Neural cell (in vitro differentiated cells): ENCODE measurements at regions not wholly inside any gene's neighbourhood (a gene's known extent, or its start where the extent isn't known, plus 50 kb on each side); places are given as distances from the start of the nearest gene placed in this dataset.

ENCODE experiments used
- H2AFZ ChIP-seq: fragments of 200-600, 300-800 bp; sonication (generic), shearing (Covaris generic); 2 replicates; pipeline ENCODE4 v1.6.0; 2014; ENCODE audit warnings: low read depth, mild to moderate bottlenecking, antibody characterized with exemption, low read length, moderate library complexity
- H3F3A ChIP-seq: fragments of 200-600 bp; shearing (Covaris generic); 2 replicates; pipeline ENCODE4 v1.6.1; 2016; ENCODE audit warnings: mild to moderate bottlenecking, moderate library complexity, mixed read lengths, antibody characterized with exemption, low read length; ENCODE audit not compliant: insufficient read depth, poor library complexity, severe bottlenecking
- H3K27ac ChIP-seq: fragments of 200-600, 300-800 bp; sonication (generic), shearing (Covaris generic); 2 replicates; pipeline ENCODE4 v1.5.1; 2014; ENCODE audit warnings: mild to moderate bottlenecking, low read length, moderate library complexity
- H3K27me3 ChIP-seq: fragments of 300-800, 200-600 bp; sonication (generic), shearing (Covaris generic); 2 replicates; pipeline ENCODE4 v1.6.0; 2014; ENCODE audit warnings: mild to moderate bottlenecking, low read depth, low read length, moderate library complexity; ENCODE audit not compliant: insufficient read depth
- H3K36me3 ChIP-seq: fragments of 300-800, 200-600 bp; sonication (generic), shearing (Covaris generic); 2 replicates; pipeline ENCODE4 v1.5.1; 2014; ENCODE audit warnings: mild to moderate bottlenecking, antibody characterized with exemption, low read length, moderate library complexity; ENCODE audit not compliant: insufficient read depth
- H3K4me2 ChIP-seq: fragments of 300-800, 200-600 bp; sonication (generic), shearing (Covaris generic); 2 replicates; pipeline ENCODE4 v1.6.0; 2014; ENCODE audit warnings: mild to moderate bottlenecking, low read length
- H3K4me3 ChIP-seq: fragments of 300-800, 200-600 bp; sonication (generic), shearing (Covaris generic); 2 replicates; pipeline ENCODE4 v1.5.1; 2014; ENCODE audit warnings: mild to moderate bottlenecking, low read length, moderate library complexity
- H3K79me2 ChIP-seq: fragments of 200-600 bp; shearing (Covaris generic); replicated peaks from 2 replicates; pipeline ENCODE4 v1.6.0; 2014; ENCODE audit warnings: mild to moderate bottlenecking, low read length, moderate library complexity; ENCODE audit not compliant: insufficient read depth
- H3K9ac ChIP-seq: fragments of 300-800, 200-600 bp; sonication (generic), shearing (Covaris generic); 2 replicates; pipeline ENCODE4 v1.6.1; 2016; ENCODE audit warnings: mild to moderate bottlenecking, low read length, mixed read lengths
- H3K9me2 ChIP-seq: fragments of 200-600 bp; shearing (Covaris generic); 2 replicates; pipeline ENCODE4 v1.6.1; 2016; ENCODE audit warnings: mild to moderate bottlenecking, low read length, mixed read lengths; ENCODE audit not compliant: insufficient read depth
- H3K9me3 ChIP-seq: fragments of 200-600, 300-800 bp; sonication (generic), shearing (Covaris generic); 2 replicates; pipeline ENCODE4 v1.6.1; 2016; ENCODE audit warnings: mild to moderate bottlenecking, mixed run types, low read length, moderate library complexity, mixed read lengths
- H4K20me1 ChIP-seq: fragments of 200-600 bp; shearing (Covaris generic); 2 replicates; pipeline ENCODE4 v1.6.1; 2016; ENCODE audit warnings: mild to moderate bottlenecking, mixed run types; ENCODE audit not compliant: insufficient read depth
- EP300 ChIP-seq: fragments of 450-650 bp; conservative IDR thresholded peaks from 2 replicates; pipeline ENCODE4 v1.6.1; 2014; ENCODE audit warnings: antibody characterized with exemption, mild to moderate bottlenecking, moderate library complexity; ENCODE audit not compliant: poor library complexity, severe bottlenecking
- EZH2 ChIP-seq: fragments of 200-600, 300-800 bp; shearing (Covaris generic), sonication (generic); IDR thresholded peaks from 2 replicates; pipeline ENCODE4 v1.6.1; 2014; ENCODE audit warnings: antibody characterized with exemption, low read length, borderline replicate concordance, mild to moderate bottlenecking; ENCODE audit not compliant: insufficient read depth, poor library complexity, severe bottlenecking
- MXI1 ChIP-seq: fragments of 450-650 bp; conservative IDR thresholded peaks from 2 replicates; pipeline ENCODE4 v1.6.1; 2014; ENCODE audit warnings: antibody characterized with exemption, mild to moderate bottlenecking; ENCODE audit not compliant: poor library complexity, severe bottlenecking
- POLR2AphosphoS5 ChIP-seq: IDR thresholded peaks from 2 replicates; pipeline ENCODE4 v1.6.1; 2012
- RAD21 ChIP-seq: fragments of 450-650 bp; conservative IDR thresholded peaks from 2 replicates; pipeline ENCODE4 v1.6.1; 2014; ENCODE audit warnings: antibody characterized with exemption, mild to moderate bottlenecking, moderate library complexity
- SMC3 ChIP-seq: fragments of 450-650 bp; conservative IDR thresholded peaks from 2 replicates; pipeline ENCODE4 v1.6.1; 2014; ENCODE audit warnings: antibody characterized with exemption, mild to moderate bottlenecking, moderate library complexity; ENCODE audit not compliant: poor library complexity
- TAF1 ChIP-seq: IDR thresholded peaks from 2 replicates; pipeline ENCODE4 v1.6.1; 2012; ENCODE audit warnings: low read depth
- TF ChIP-seq, protein P1 (sequence below): IDR thresholded peaks from 2 replicates; pipeline ENCODE4 v1.6.1; 2012; ENCODE audit warnings: borderline replicate concordance
- TF ChIP-seq, protein P2 (sequence below): fragments of 450-650 bp; IDR thresholded peaks from 2 replicates; pipeline ENCODE4 v1.5.1; 2014; ENCODE audit warnings: antibody characterized with exemption, mild to moderate bottlenecking, moderate library complexity; ENCODE audit not compliant: poor library complexity, severe bottlenecking

DNA sequence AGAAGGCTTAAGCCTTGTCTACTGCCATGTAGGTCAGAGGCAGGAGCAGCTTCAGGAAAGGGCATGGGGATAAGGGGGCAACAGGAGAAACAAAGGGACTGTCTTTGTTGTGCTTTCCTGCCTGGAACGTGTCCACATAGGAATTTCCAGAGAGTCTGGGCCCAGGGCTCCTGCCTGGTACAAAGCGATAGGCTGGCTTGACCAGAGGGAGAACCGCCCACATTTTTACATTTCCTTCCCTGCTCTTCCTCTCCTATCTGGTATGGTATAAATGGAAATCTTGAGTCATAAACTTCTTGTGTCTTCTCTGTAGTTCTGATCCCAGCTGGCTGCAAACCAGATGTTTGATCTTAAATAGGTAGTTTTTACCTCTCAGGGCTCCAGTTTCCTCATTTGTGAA, 414.8 kb downstream of the HRH4 start:
- no peaks in the 10 kb centered on the region for H3K36me3 ChIP-seq
- no peaks in the 10 kb centered on the region for H3F3A ChIP-seq
- no peaks in the 10 kb centered on the region for H4K20me1 ChIP-seq
- H3K27ac ChIP-seq = no peak overlapping the region
- H3K9ac ChIP-seq = no peak overlapping the region
- H3K27me3 ChIP-seq = no peaks in the 10 kb centered on the region
- H3K4me3 ChIP-seq = no peak overlapping the region
- no peak overlapping the region for H2AFZ ChIP-seq
- H3K4me2 ChIP-seq = no peak overlapping the region
- H3K9me3 ChIP-seq = no peaks in the 10 kb centered on the region
- H3K9me2 ChIP-seq = no peaks in the 10 kb centered on the region
- H3K79me2 ChIP-seq = no peaks in the 10 kb centered on the region
- TF ChIP-seq SMC3 = no peak
- TF ChIP-seq EP300 = no peak
- TF ChIP-seq TAF1 = no peak
- TF ChIP-seq, protein P1, sequence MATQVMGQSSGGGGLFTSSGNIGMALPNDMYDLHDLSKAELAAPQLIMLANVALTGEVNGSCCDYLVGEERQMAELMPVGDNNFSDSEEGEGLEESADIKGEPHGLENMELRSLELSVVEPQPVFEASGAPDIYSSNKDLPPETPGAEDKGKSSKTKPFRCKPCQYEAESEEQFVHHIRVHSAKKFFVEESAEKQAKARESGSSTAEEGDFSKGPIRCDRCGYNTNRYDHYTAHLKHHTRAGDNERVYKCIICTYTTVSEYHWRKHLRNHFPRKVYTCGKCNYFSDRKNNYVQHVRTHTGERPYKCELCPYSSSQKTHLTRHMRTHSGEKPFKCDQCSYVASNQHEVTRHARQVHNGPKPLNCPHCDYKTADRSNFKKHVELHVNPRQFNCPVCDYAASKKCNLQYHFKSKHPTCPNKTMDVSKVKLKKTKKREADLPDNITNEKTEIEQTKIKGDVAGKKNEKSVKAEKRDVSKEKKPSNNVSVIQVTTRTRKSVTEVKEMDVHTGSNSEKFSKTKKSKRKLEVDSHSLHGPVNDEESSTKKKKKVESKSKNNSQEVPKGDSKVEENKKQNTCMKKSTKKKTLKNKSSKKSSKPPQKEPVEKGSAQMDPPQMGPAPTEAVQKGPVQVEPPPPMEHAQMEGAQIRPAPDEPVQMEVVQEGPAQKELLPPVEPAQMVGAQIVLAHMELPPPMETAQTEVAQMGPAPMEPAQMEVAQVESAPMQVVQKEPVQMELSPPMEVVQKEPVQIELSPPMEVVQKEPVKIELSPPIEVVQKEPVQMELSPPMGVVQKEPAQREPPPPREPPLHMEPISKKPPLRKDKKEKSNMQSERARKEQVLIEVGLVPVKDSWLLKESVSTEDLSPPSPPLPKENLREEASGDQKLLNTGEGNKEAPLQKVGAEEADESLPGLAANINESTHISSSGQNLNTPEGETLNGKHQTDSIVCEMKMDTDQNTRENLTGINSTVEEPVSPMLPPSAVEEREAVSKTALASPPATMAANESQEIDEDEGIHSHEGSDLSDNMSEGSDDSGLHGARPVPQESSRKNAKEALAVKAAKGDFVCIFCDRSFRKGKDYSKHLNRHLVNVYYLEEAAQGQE = no peak
- TF ChIP-seq RAD21 = no peak
- no peak for TF ChIP-seq EZH2
- TF ChIP-seq POLR2AphosphoS5 = no peak
- no peak for TF ChIP-seq MXI1
- TF ChIP-seq, protein P2, sequence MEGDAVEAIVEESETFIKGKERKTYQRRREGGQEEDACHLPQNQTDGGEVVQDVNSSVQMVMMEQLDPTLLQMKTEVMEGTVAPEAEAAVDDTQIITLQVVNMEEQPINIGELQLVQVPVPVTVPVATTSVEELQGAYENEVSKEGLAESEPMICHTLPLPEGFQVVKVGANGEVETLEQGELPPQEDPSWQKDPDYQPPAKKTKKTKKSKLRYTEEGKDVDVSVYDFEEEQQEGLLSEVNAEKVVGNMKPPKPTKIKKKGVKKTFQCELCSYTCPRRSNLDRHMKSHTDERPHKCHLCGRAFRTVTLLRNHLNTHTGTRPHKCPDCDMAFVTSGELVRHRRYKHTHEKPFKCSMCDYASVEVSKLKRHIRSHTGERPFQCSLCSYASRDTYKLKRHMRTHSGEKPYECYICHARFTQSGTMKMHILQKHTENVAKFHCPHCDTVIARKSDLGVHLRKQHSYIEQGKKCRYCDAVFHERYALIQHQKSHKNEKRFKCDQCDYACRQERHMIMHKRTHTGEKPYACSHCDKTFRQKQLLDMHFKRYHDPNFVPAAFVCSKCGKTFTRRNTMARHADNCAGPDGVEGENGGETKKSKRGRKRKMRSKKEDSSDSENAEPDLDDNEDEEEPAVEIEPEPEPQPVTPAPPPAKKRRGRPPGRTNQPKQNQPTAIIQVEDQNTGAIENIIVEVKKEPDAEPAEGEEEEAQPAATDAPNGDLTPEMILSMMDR = no peak

DNA sequence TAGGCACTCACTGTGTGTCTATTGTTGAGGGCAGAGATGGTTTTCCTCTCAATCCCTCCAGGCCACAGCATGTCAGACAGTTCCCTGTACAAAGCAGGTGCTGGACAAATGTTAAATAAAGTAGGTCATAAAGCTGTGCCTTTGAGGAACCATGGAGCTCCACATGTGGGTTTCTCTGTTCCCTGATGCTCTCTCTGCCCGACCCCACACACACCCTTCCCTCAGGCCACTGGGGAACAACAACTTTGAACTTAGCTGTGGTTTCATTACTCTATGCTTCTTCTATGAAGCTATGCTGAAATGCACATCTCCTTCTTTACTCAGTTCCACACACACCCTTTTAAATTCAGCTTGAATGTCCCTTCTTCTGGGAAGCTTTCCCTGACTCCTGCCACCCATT, 415.3 kb downstream of the HRH4 start:
- Histone ChIP-seq H3K27ac (no peak overlapping the region), H3K4me2 (no peak overlapping the region), H3K9ac (no peak overlapping the region), H3K4me3 (no peak overlapping the region), H3K9me2 (no peaks in the 10 kb centered on the region), H3K9me3 (no peaks in the 10 kb centered on the region), H2AFZ (no peak overlapping the region), H3K27me3 (no peaks in the 10 kb centered on the region), H3K79me2 (no peaks in the 10 kb centered on the region), H3F3A (no peaks in the 10 kb centered on the region), H4K20me1 (no peaks in the 10 kb centered on the region), H3K36me3 (no peaks in the 10 kb centered on the region)
- TF ChIP-seq TAF1 = no peak
- TF ChIP-seq SMC3 = no peak
- TF ChIP-seq, protein P1 = no peak
- TF ChIP-seq, protein P2 = no peak
- no peak for TF ChIP-seq EZH2
- TF ChIP-seq RAD21 = no peak
- no peak for TF ChIP-seq MXI1
- TF ChIP-seq EP300 = no peak
- no peak for TF ChIP-seq POLR2AphosphoS5
